Heart left ventricle (tissue), 13 donors: ENCODE measurements at regions not wholly inside any gene's neighbourhood (a gene's known extent, or its start where the extent isn't known, plus 50 kb on each side); places are given as distances from the start of the nearest gene placed in this dataset.

Experiments used
- CTCF ChIP-seq, 12 donors: fragments of 200-600 bp; sonication (generic) in 4 of 12; IDR thresholded peaks; one replicate each; pipeline versions ENCODE4 v1.5.0 to v1.8.0; 2018 to 2022; ENCODE audit warnings: antibody characterized with exemption in 12 of 12, mild to moderate bottlenecking in 5 of 12
- POLR2A ChIP-seq, 2 donors: fragments of 450-650 bp; IDR thresholded peaks; one replicate each; pipeline ENCODE4 v1.6.1; 2017; ENCODE audit warnings: antibody characterized with exemption in 2 of 2, mild to moderate bottlenecking in 2 of 2, moderate library complexity in 2 of 2
- donor health status: ischemic (EF 13 %, LVEDD 7.1; RV severe dilation, severe dysfunction).
- donor health status: DM: no; HTN: yes; CAD: no.
- donor health status: DM: no; HTN: no; CAD: no.
- donor health status: ischemic (EF 25% LVEDD 6.9; RV normal size, moderate dysfunction).
- donor health status: ischemic (EF 25% LVEDD 5.7; RV mildly dilated, moderate dysfunction).
- donor health status: ischemic (EF 35%, LVEDD 5.7; RV mildly dilated, moderate dysfunction).
- donor health status: nonischemic (EF 11% LVEDD 7.7; RV severe dilation, severe dysfunction).
- donor health status: DM: yes; HTN: yes; CAD: no.
- donor health status: PGD.
- donor health status: ischemic (EF 29% LVEDD 5.4; RV normal size, mild dysfunction).
- donor health status: nonischemic (EF 23%, LVEDD 6.1; RV moderate dilation, normal function).

- TF ChIP-seq CTCF (IDR thresholded peaks at IDR 0.05): no peak
- no peak for TF ChIP-seq POLR2A (IDR thresholded peaks at IDR 0.05)
These were observed 234.6 kb upstream of the MON1B start for GRCh38 chr16:76956394-76956793.
